Keratinocyte (primary cell): ENCODE measurements at regions not wholly inside any gene's neighbourhood (a gene's known extent, or its start where the extent isn't known, plus 50 kb on each side); places are given as distances from the start of the nearest gene placed in this dataset.

Experiments
- DNase-seq: peaks from one replicate; pipeline ENCODE4 v3.0.0-alpha.2; 2011; ENCODE audit warnings: low read depth, missing footprints, low spot score
- FAIRE-seq: peaks from 2 replicates; lab custom pipeline; 2011; peaks lifted over from hg19 to GRCh38; lab: Jason Lieb, UNC
- H2AFZ ChIP-seq: 2 replicates; pipeline ENCODE4 v1.6.0; 2012; ENCODE audit warnings: low read length, control low read depth, inconsistent platforms; ENCODE audit not compliant: control insufficient read depth
- H3K27ac ChIP-seq: 2 replicates; pipeline ENCODE4 v1.5.1; 2011; ENCODE audit warnings: low read length; ENCODE audit not compliant: control insufficient read depth, insufficient read depth
- H3K27me3 ChIP-seq: 3 replicates; pipeline ENCODE4 v1.6.0; 2011; ENCODE audit warnings: low read length; ENCODE audit not compliant: control insufficient read depth, insufficient read depth; ENCODE audit errors: extremely low read depth
- H3K36me3 ChIP-seq, 2 experiments: 2 replicates in 1 of 2; 3 replicates in 1 of 2; pipeline ENCODE4 v1.5.1; 2011; ENCODE audit warnings: low read length in 2 of 2, mild to moderate bottlenecking in 1 of 2; ENCODE audit not compliant: control insufficient read depth in 2 of 2, insufficient read depth in 2 of 2; ENCODE audit errors: extremely low read depth in 1 of 2
- H3K4me1 ChIP-seq: 3 replicates; pipeline ENCODE4 v1.5.1; 2011; ENCODE audit warnings: low read length; ENCODE audit not compliant: control insufficient read depth, insufficient read depth; ENCODE audit errors: extremely low read depth
- H3K4me2 ChIP-seq: 3 replicates; pipeline ENCODE4 v1.6.0; 2011; ENCODE audit warnings: low read depth, low read length; ENCODE audit not compliant: control insufficient read depth, insufficient read depth; ENCODE audit errors: extremely low read depth
- H3K4me3 ChIP-seq, 3 experiments: fragments of 200-600 bp in 1 of 3; sonication (generic) in 1 of 3; 2 replicates in 2 of 3; 3 replicates in 1 of 3; pipeline ENCODE4 v1.5.1; 2011 to 2016; ENCODE audit warnings: low read length in 3 of 3, mild to moderate bottlenecking in 3 of 3, control low read depth in 2 of 3, inconsistent platforms in 1 of 3, low read depth in 1 of 3, mixed read lengths in 1 of 3, mixed run types in 1 of 3, moderate library complexity in 1 of 3; ENCODE audit not compliant: control insufficient read depth in 2 of 3, insufficient read depth in 2 of 3; ENCODE audit errors: extremely low read depth in 1 of 3
- H3K79me2 ChIP-seq: 2 replicates; pipeline ENCODE4 v1.6.0; 2012; ENCODE audit warnings: low read length; ENCODE audit not compliant: control insufficient read depth, insufficient read depth
- H3K9ac ChIP-seq: 3 replicates; pipeline ENCODE4 v1.6.0; 2011; ENCODE audit warnings: low read length; ENCODE audit not compliant: control insufficient read depth, insufficient read depth; ENCODE audit errors: extremely low read depth
- H3K9me1 ChIP-seq: 3 replicates; pipeline ENCODE4 v1.6.0; 2011; ENCODE audit warnings: low read length; ENCODE audit not compliant: control insufficient read depth, insufficient read depth; ENCODE audit errors: extremely low read depth
- H3K9me3 ChIP-seq: 2 replicates; pipeline ENCODE4 v1.5.1; 2012; ENCODE audit warnings: low read depth, low read length; ENCODE audit not compliant: control insufficient read depth
- H4K20me1 ChIP-seq: 3 replicates; pipeline ENCODE4 v1.6.0; 2011; ENCODE audit warnings: low read length; ENCODE audit not compliant: control insufficient read depth, insufficient read depth; ENCODE audit errors: extremely low read depth
- EZH2 ChIP-seq: IDR thresholded peaks from one replicate; pipeline ENCODE4 v1.6.1; 2012; ENCODE audit warnings: inconsistent platforms, mild to moderate bottlenecking, low read length, moderate library complexity
- dilution Hi-C: fragments of 300-500 bp; cut with MboI; formaldehyde crosslinking; loops from one replicate; pipeline ENCODE4 v1.7.0; 2020; ENCODE audit warnings: low sequenced_read_pairs; ENCODE audit not compliant: extremely low pct_ligation_motif_present
- TF ChIP-seq, protein P1 (sequence below), 3 experiments: IDR thresholded peaks in 1 of 3; conservative IDR thresholded peaks in 1 of 3; optimal IDR thresholded peaks in 1 of 3; 2 replicates in 2 of 3; 3 replicates in 1 of 3; pipeline versions ENCODE3 to v1.5.1; 2011; ENCODE audit warnings: low read length in 3 of 3, mild to moderate bottlenecking in 3 of 3, moderate library complexity in 2 of 3, control low read depth in 1 of 3, inconsistent platforms in 1 of 3; ENCODE audit not compliant: insufficient read depth in 2 of 3; ENCODE audit errors: extremely low read depth in 1 of 3

GRCh38 chr6:165831812-165832510 is 168.9 kb upstream of the PDE10A start:
- H3K27ac ChIP-seq = no peak overlapping the region
- no peak overlapping the region for H2AFZ ChIP-seq
- no peaks in the 10 kb centered on the region for H3K9me1 ChIP-seq
- H3K27me3 ChIP-seq = no peaks in the 10 kb centered on the region
- TF ChIP-seq EZH2 = no peak
- TF ChIP-seq, protein P1, sequence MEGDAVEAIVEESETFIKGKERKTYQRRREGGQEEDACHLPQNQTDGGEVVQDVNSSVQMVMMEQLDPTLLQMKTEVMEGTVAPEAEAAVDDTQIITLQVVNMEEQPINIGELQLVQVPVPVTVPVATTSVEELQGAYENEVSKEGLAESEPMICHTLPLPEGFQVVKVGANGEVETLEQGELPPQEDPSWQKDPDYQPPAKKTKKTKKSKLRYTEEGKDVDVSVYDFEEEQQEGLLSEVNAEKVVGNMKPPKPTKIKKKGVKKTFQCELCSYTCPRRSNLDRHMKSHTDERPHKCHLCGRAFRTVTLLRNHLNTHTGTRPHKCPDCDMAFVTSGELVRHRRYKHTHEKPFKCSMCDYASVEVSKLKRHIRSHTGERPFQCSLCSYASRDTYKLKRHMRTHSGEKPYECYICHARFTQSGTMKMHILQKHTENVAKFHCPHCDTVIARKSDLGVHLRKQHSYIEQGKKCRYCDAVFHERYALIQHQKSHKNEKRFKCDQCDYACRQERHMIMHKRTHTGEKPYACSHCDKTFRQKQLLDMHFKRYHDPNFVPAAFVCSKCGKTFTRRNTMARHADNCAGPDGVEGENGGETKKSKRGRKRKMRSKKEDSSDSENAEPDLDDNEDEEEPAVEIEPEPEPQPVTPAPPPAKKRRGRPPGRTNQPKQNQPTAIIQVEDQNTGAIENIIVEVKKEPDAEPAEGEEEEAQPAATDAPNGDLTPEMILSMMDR (optimal IDR thresholded peaks at IDR 0.05 in 1 of 3, IDR thresholded peaks at IDR 0.05 in 1 of 3, conservative IDR thresholded peaks at IDR 0.05 in 1 of 3; ENCODE audit: extremely low read depth in 1 of 3, insufficient read depth in 2 of 3, low read length in 3 of 3) = no peak
- no peaks in the 10 kb centered on the region for H3K79me2 ChIP-seq
- no peak overlapping the region for H3K4me2 ChIP-seq
- FAIRE-seq (no peak), DNase-seq (no peak)
- H4K20me1 ChIP-seq = no peaks in the 10 kb centered on the region
- no peaks in the 10 kb centered on the region for H3K9me3 ChIP-seq
- dilution Hi-C loops = no loop called here
- H3K4me1 ChIP-seq = no peaks in the 10 kb centered on the region
- H3K4me3 ChIP-seq = no peak overlapping the region
- no peaks in the 10 kb centered on the region for H3K36me3 ChIP-seq
- H3K9ac ChIP-seq = no peak overlapping the region

DNA sequence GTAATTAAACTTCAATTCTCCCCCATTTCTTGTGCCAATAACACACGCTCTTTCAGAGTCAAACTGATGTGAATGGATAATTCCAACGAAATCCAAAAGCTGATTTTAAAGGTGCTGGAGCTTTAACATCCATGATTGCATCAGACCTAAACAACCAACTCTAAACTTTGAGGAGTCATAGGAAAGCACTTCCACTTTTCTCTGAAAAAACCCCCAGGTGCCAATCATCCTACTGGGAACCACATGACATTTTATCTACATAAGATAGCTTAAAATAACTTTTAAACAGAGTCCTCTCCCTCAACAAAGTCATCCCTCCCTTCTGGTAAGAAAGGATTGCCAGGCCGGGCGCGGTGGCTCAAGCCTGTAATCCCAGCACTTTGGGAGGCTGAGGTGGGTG is 167.7 kb upstream of the PDE10A start:
- H3K9ac ChIP-seq = no peak overlapping the region
- H3K27me3 ChIP-seq = no peaks in the 10 kb centered on the region
- no peaks in the 10 kb centered on the region for H3K4me1 ChIP-seq
- H4K20me1 ChIP-seq = no peaks in the 10 kb centered on the region
- no peak overlapping the region for H3K4me2 ChIP-seq
- dilution Hi-C loops = no loop called here
- DNase-seq (no peak), FAIRE-seq (no peak)
- no peak overlapping the region for H3K27ac ChIP-seq
- no peaks in the 10 kb centered on the region for H3K36me3 ChIP-seq
- H3K9me1 ChIP-seq = no peaks in the 10 kb centered on the region
- no peaks in the 10 kb centered on the region for H3K79me2 ChIP-seq
- no peak for TF ChIP-seq EZH2
- TF ChIP-seq, protein P1 (optimal IDR thresholded peaks at IDR 0.05 in 1 of 3, IDR thresholded peaks at IDR 0.05 in 1 of 3, conservative IDR thresholded peaks at IDR 0.05 in 1 of 3; ENCODE audit: extremely low read depth in 1 of 3, insufficient read depth in 2 of 3, low read length in 3 of 3) = no peak
- no peak overlapping the region for H2AFZ ChIP-seq
- peaks cover 9% of the 10 kb centered on the region for H3K9me3 ChIP-seq
- H3K4me3 ChIP-seq = no peak overlapping the region
